ENCODE measurements at regions not wholly inside any gene's neighbourhood (a gene's known extent, or its start where the extent isn't known, plus 50 kb on each side); places are given as distances from the start of the nearest gene placed in this dataset.
A peak's percentile ranks its signal among the peaks of the same experiment; 100 is the strongest.
"Not testable (repeated sequence)": the region's sequence is repeated elsewhere in the genome, so short reads cannot be mapped to it uniquely, and the experiment has no call there.

DNA sequence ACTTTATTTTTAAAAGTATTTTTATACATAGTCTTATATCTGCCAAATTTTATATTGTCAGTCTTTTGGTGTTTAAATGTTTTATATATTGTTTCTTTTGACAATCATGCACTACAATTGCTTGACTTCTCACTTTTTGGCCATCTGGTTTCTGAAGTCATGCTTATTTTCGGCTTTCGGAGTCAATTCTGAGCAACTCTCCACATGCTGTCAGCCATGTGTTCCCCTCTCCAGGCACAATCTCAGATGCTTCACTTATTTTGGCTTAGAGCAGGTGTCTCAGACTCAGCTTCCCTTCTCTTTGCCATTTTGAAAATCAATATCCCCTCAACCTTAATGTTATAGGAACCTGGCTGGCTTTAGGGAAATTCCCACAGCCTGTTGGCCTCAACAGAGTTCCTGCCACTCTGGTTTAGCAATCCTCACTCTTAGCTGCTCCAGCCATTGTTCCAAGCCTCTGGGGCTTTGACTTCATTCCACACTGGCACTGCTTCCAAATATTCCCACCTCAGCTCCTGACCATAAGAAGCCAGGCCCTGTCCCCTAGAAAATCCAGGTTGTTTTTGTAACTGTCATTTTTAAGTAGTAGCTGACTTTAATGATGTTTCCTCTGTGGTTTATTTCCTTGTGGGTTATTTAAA is 125.5 kb upstream of the FAR2 start:
- Histone ChIP-seq H4K8ac (ENCODE audit: low read depth, low read length) (no peak overlapping the region), H2BK5ac (ENCODE audit: low read length) (no peak overlapping the region), H3K36me3 (ENCODE audit: control insufficient read depth, insufficient read depth, low read length) (no peaks in the 10 kb centered on the region), H3K27me3 (ENCODE audit: insufficient read depth, low read length, poor library complexity) (no peaks in the 10 kb centered on the region), H3K18ac (ENCODE audit: low read length) (no peak overlapping the region), H3K4me2 (ENCODE audit: low read length) (no peak overlapping the region), H4K5ac (ENCODE audit: low read length) (no peak overlapping the region), H3K23ac (ENCODE audit: low read length) (no peak overlapping the region), H3K4me3 (ENCODE audit: low read length) (no peak overlapping the region), H2AK5ac (ENCODE audit: low read length) (no peak overlapping the region), H3K56ac (ENCODE audit: low read length) (no peak overlapping the region), H3K4me1 (ENCODE audit: control insufficient read depth, low read depth, low read length) (no peaks in the 10 kb centered on the region), H3K4ac (ENCODE audit: low read depth, low read length) (no peak overlapping the region), H3K27ac (ENCODE audit: low read depth, low read length) (no peak overlapping the region), H3K79me2 (ENCODE audit: control insufficient read depth, insufficient read depth, low read length) (no peaks in the 10 kb centered on the region), H3K79me1 (ENCODE audit: low read length) (no peaks in the 10 kb centered on the region), H3K9ac (ENCODE audit: low read length) (no peak overlapping the region), H2BK120ac (ENCODE audit: low read depth, low read length) (no peak overlapping the region), H2BK15ac (replicated peaks; ENCODE audit: low read depth) (no peak overlapping the region)
- peak; percentile 20 for DNase-seq
- no CpG with 5 or more reads among the region's 2 CpGs for WGBS (ENCODE audit: extremely low coverage, insufficient coverage, low lambda C conversion rate)

DNA sequence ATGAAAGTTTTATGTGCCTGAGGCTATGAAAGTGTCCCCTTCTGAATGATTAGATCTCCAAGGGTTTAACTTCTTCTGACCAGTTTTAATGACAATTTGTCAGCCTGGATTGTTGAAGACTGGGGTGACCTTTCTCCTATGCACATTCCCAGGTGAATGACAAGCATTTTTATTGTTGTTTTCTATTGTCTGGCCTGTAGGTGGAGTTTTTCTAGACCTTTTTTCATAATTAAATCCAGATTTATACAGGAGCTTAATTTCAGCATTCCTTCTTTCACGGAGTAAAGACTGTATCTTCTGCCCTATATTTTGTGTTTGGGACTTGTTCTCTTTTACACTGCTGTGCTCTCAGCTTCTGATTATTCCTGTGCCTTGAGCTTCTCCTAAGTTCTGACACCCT is 125.0 kb upstream of the FAR2 start:
- H4K5ac ChIP-seq (ENCODE audit: low read length), result no peak overlapping the region
- no peak overlapping the region for H3K9ac ChIP-seq (ENCODE audit: low read length)
- H3K4ac ChIP-seq (ENCODE audit: low read depth, low read length), result no peak overlapping the region
- no peaks in the 10 kb centered on the region for H3K36me3 ChIP-seq (ENCODE audit: control insufficient read depth, insufficient read depth, low read length)
- no peak overlapping the region for H4K8ac ChIP-seq (ENCODE audit: low read depth, low read length)
- H2BK15ac ChIP-seq (replicated peaks; ENCODE audit: low read depth), result no peak overlapping the region
- H3K56ac ChIP-seq (ENCODE audit: low read length), result no peak overlapping the region
- H2BK5ac ChIP-seq (ENCODE audit: low read length), result no peak overlapping the region
- no peaks in the 10 kb centered on the region for H3K79me1 ChIP-seq (ENCODE audit: low read length)
- DNase-seq, result peak; percentile 5
- H2BK120ac ChIP-seq (ENCODE audit: low read depth, low read length), result no peak overlapping the region
- H3K79me2 ChIP-seq (ENCODE audit: control insufficient read depth, insufficient read depth, low read length), result no peaks in the 10 kb centered on the region
- H3K4me1 ChIP-seq (ENCODE audit: control insufficient read depth, low read depth, low read length), result no peaks in the 10 kb centered on the region
- H3K4me2 ChIP-seq (ENCODE audit: low read length), result no peak overlapping the region
- no peak overlapping the region for H3K27ac ChIP-seq (ENCODE audit: low read depth, low read length)
- H3K27me3 ChIP-seq (ENCODE audit: insufficient read depth, low read length, poor library complexity), result no peaks in the 10 kb centered on the region
- H2AK5ac ChIP-seq (ENCODE audit: low read length), result no peak overlapping the region
- no CpG with 5 or more reads among the region's 1 CpG for WGBS (ENCODE audit: extremely low coverage, insufficient coverage, low lambda C conversion rate)
- no peak overlapping the region for H3K23ac ChIP-seq (ENCODE audit: low read length)
- no peak overlapping the region for H3K18ac ChIP-seq (ENCODE audit: low read length)
- H3K4me3 ChIP-seq (ENCODE audit: low read length), result no peak overlapping the region

DNA sequence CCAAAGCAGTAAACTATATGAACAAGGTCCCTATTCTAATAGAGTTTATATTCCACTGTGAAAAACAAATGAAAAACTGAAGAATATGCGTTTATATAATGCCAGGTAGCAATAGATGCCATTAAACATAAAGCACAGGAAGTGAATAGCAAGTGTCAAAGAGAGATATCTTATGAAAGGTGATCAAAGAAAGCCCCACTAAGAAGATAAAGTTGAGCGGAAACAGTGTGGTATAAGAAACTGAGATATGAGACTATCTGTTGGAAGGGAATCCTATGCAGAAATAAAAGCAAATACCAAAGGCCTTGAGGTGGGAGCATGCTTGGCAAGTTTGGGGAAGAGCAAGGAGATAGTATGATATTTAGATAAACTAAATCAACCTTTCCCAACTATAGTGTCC is 123.1 kb upstream of the FAR2 start:
- WGBS (ENCODE audit: extremely low coverage, insufficient coverage, low lambda C conversion rate), result no CpG with 5 or more reads among the region's 2 CpGs
- Histone ChIP-seq H3K56ac (ENCODE audit: low read length) (no peak overlapping the region), H3K4ac (ENCODE audit: low read depth, low read length) (no peak overlapping the region), H3K79me2 (ENCODE audit: control insufficient read depth, insufficient read depth, low read length) (no peaks in the 10 kb centered on the region), H2BK15ac (replicated peaks; ENCODE audit: low read depth) (no peak overlapping the region), H3K79me1 (ENCODE audit: low read length) (no peaks in the 10 kb centered on the region), H2BK5ac (ENCODE audit: low read length) (no peak overlapping the region), H3K27ac (ENCODE audit: low read depth, low read length) (no peak overlapping the region), H3K27me3 (ENCODE audit: insufficient read depth, low read length, poor library complexity) (no peaks in the 10 kb centered on the region), H3K36me3 (ENCODE audit: control insufficient read depth, insufficient read depth, low read length) (no peaks in the 10 kb centered on the region), H4K5ac (ENCODE audit: low read length) (no peak overlapping the region), H3K23ac (ENCODE audit: low read length) (no peak overlapping the region), H3K4me2 (ENCODE audit: low read length) (no peak overlapping the region), H4K8ac (ENCODE audit: low read depth, low read length) (no peak overlapping the region), H3K4me1 (ENCODE audit: control insufficient read depth, low read depth, low read length) (no peaks in the 10 kb centered on the region), H3K18ac (ENCODE audit: low read length) (no peak overlapping the region), H2BK120ac (ENCODE audit: low read depth, low read length) (no peak overlapping the region), H2AK5ac (ENCODE audit: low read length) (no peak overlapping the region), H3K9ac (ENCODE audit: low read length) (no peak overlapping the region), H3K4me3 (ENCODE audit: low read length) (no peak overlapping the region)
- no peak for DNase-seq

DNA sequence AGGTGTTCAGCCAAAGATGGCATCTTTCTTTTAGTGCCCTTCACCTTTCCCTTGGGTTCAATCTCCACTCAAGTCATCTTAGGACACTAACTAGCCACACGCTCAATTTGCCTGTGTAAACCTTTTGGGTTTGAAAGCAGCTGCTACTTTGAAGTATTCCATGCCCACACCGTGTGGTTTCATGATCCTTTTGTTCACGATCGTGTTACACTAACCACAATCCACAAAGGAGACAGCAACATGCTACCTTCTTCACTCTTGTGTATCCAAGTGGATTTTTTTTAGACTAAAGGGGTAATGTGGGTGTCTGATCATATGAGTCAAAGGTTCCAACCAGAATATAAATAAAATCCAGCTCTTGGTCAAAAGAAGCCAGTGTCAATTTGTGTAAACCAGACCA is 122.7 kb upstream of the FAR2 start:
- Histone ChIP-seq H4K8ac (ENCODE audit: low read depth, low read length) (no peak overlapping the region), H2BK15ac (replicated peaks; ENCODE audit: low read depth) (no peak overlapping the region), H2BK120ac (ENCODE audit: low read depth, low read length) (no peak overlapping the region), H4K5ac (ENCODE audit: low read length) (no peak overlapping the region), H3K79me1 (ENCODE audit: low read length) (no peaks in the 10 kb centered on the region), H3K4ac (ENCODE audit: low read depth, low read length) (no peak overlapping the region), H3K18ac (ENCODE audit: low read length) (no peak overlapping the region), H3K27ac (ENCODE audit: low read depth, low read length) (no peak overlapping the region), H3K23ac (ENCODE audit: low read length) (no peak overlapping the region), H3K4me3 (ENCODE audit: low read length) (no peak overlapping the region), H2BK5ac (ENCODE audit: low read length) (no peak overlapping the region), H2AK5ac (ENCODE audit: low read length) (no peak overlapping the region), H3K36me3 (ENCODE audit: control insufficient read depth, insufficient read depth, low read length) (no peaks in the 10 kb centered on the region), H3K79me2 (ENCODE audit: control insufficient read depth, insufficient read depth, low read length) (no peaks in the 10 kb centered on the region), H3K27me3 (ENCODE audit: insufficient read depth, low read length, poor library complexity) (no peaks in the 10 kb centered on the region), H3K4me1 (ENCODE audit: control insufficient read depth, low read depth, low read length) (no peaks in the 10 kb centered on the region), H3K4me2 (ENCODE audit: low read length) (no peak overlapping the region), H3K9ac (ENCODE audit: low read length) (no peak overlapping the region), H3K56ac (ENCODE audit: low read length) (no peak overlapping the region)
- no peak for DNase-seq
- WGBS (ENCODE audit: extremely low coverage, insufficient coverage, low lambda C conversion rate), result no CpG with 5 or more reads among the region's 4 CpGs

DNA sequence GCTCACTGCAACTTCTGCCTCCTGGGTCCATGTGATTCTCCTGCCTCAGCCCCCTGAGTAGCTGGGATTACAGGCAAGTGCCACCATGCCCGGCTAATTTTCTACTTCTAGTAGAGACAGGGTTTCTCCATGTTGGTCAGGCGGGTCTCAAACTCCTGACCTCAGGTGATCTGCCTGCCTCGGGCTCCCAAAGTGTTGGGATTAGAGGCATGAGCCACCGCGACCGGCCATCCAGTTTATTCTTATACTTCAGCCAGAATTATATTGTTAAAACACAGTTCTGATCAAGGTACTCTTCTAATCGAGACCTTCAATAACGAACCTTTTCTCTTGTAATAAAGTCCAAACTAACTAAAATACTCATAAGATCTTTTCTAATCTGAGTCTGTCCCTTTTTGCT is 119.6 kb upstream of the FAR2 start:
- WGBS (ENCODE audit: extremely low coverage, insufficient coverage, low lambda C conversion rate), result no CpG with 5 or more reads among the region's 8 CpGs
- not testable (repeated sequence) for H2BK120ac ChIP-seq (ENCODE audit: low read depth, low read length); H3K18ac ChIP-seq (ENCODE audit: low read length); H4K5ac ChIP-seq (ENCODE audit: low read length); H3K4me1 ChIP-seq (ENCODE audit: control insufficient read depth, low read depth, low read length); H2BK5ac ChIP-seq (ENCODE audit: low read length); H3K4me2 ChIP-seq (ENCODE audit: low read length); H3K27ac ChIP-seq (ENCODE audit: low read depth, low read length); H2AK5ac ChIP-seq (ENCODE audit: low read length); H3K23ac ChIP-seq (ENCODE audit: low read length); H4K8ac ChIP-seq (ENCODE audit: low read depth, low read length); H3K79me2 ChIP-seq (ENCODE audit: control insufficient read depth, insufficient read depth, low read length); H3K36me3 ChIP-seq (ENCODE audit: control insufficient read depth, insufficient read depth, low read length); H3K79me1 ChIP-seq (ENCODE audit: low read length); H3K56ac ChIP-seq (ENCODE audit: low read length); H3K4ac ChIP-seq (ENCODE audit: low read depth, low read length); H2BK15ac ChIP-seq (replicated peaks; ENCODE audit: low read depth); H3K27me3 ChIP-seq (ENCODE audit: insufficient read depth, low read length, poor library complexity); H3K4me3 ChIP-seq (ENCODE audit: low read length); DNase-seq; H3K9ac ChIP-seq (ENCODE audit: low read length)

DNA sequence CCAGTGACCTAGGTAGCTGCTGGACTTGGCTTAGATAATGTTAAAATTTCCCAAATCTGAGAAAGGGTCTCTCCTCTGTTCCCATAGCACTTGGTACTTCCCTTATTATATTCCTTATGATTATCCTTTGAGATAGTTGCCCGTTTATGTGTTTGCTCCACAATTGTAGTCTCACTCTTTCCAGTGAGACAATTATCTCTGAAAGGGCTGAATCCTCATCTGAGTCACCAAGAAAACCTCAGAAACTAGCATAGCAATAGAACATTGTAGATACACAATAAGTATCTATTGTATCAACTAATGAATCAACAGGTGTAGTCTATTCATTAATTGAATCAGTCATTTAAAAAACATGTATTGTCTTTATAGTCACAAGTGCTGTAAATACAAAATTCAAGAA is 119.1 kb upstream of the FAR2 start:
- no peak for DNase-seq
- Histone ChIP-seq H2BK120ac (ENCODE audit: low read depth, low read length) (no peak overlapping the region), H2AK5ac (ENCODE audit: low read length) (no peak overlapping the region), H3K27me3 (ENCODE audit: insufficient read depth, low read length, poor library complexity) (no peaks in the 10 kb centered on the region), H4K8ac (ENCODE audit: low read depth, low read length) (no peak overlapping the region), H2BK5ac (ENCODE audit: low read length) (no peak overlapping the region), H3K18ac (ENCODE audit: low read length) (no peak overlapping the region), H3K23ac (ENCODE audit: low read length) (no peak overlapping the region), H4K5ac (ENCODE audit: low read length) (no peak overlapping the region), H3K4me3 (ENCODE audit: low read length) (no peak overlapping the region), H3K4me1 (ENCODE audit: control insufficient read depth, low read depth, low read length) (no peaks in the 10 kb centered on the region), H3K79me2 (ENCODE audit: control insufficient read depth, insufficient read depth, low read length) (no peaks in the 10 kb centered on the region), H3K79me1 (ENCODE audit: low read length) (no peaks in the 10 kb centered on the region), H3K36me3 (ENCODE audit: control insufficient read depth, insufficient read depth, low read length) (no peaks in the 10 kb centered on the region), H3K9ac (ENCODE audit: low read length) (no peak overlapping the region), H3K4ac (ENCODE audit: low read depth, low read length) (no peak overlapping the region), H2BK15ac (replicated peaks; ENCODE audit: low read depth) (no peak overlapping the region), H3K56ac (ENCODE audit: low read length) (no peak overlapping the region), H3K4me2 (ENCODE audit: low read length) (no peak overlapping the region), H3K27ac (ENCODE audit: low read depth, low read length) (no peak overlapping the region)
- no CpG with 5 or more reads among the region's 1 CpG for WGBS (ENCODE audit: extremely low coverage, insufficient coverage, low lambda C conversion rate)
